Coronary artery (tissue), 2 donors: ENCODE measurements at regions not wholly inside any gene's neighbourhood (a gene's known extent, or its start where the extent isn't known, plus 50 kb on each side); places are given as distances from the start of the nearest gene placed in this dataset.
"Not testable (repeated sequence)": the region's sequence is repeated elsewhere in the genome, so short reads cannot be mapped to it uniquely, and the experiment has no call there.

ENCODE experiments used
- DNase-seq: peaks from one replicate; pipeline ENCODE4 v3.0.0-alpha.2; 2017; ENCODE audit warnings: low spot score
- H3K27ac ChIP-seq, 2 donors: fragments of 200-600 bp; sonication (generic); one replicate each; pipeline ENCODE4 v1.5.1; 2016 to 2019
- H3K4me3 ChIP-seq: fragments of 200-600 bp; sonication (generic); 2 replicates; pipeline ENCODE4 v1.5.1; 2016; ENCODE audit warnings: mild to moderate bottlenecking, moderate library complexity
- TF ChIP-seq, protein P1 (sequence below): fragments of 200-600 bp; sonication (generic); IDR thresholded peaks from one replicate; pipeline ENCODE4 v1.5.1; 2019; ENCODE audit warnings: antibody characterized with exemption

DNA sequence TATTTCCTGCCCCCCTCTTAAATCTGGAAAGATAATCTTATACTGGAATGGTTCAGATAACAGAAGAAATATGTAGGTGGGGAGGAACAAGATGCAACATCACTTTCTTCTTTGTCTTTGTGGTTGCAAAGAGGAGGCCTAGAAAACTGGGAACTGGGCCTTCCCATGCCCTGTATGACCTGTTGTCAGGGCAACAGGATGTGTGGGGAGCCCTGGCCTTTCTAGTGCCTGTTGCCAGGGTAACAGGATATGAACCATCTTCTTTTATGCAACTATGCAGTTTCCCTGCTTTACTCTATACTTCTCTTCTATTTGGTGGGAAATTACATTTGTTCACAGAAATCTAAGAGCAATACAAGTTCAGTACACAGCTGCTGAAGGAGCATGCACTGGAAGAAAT, 79.8 kb upstream of the PDE1A start:
- DNase-seq: no peak
- Histone ChIP-seq H3K4me3 (no peak overlapping the region), H3K27ac (no peak overlapping the region)
- TF ChIP-seq, protein P1, sequence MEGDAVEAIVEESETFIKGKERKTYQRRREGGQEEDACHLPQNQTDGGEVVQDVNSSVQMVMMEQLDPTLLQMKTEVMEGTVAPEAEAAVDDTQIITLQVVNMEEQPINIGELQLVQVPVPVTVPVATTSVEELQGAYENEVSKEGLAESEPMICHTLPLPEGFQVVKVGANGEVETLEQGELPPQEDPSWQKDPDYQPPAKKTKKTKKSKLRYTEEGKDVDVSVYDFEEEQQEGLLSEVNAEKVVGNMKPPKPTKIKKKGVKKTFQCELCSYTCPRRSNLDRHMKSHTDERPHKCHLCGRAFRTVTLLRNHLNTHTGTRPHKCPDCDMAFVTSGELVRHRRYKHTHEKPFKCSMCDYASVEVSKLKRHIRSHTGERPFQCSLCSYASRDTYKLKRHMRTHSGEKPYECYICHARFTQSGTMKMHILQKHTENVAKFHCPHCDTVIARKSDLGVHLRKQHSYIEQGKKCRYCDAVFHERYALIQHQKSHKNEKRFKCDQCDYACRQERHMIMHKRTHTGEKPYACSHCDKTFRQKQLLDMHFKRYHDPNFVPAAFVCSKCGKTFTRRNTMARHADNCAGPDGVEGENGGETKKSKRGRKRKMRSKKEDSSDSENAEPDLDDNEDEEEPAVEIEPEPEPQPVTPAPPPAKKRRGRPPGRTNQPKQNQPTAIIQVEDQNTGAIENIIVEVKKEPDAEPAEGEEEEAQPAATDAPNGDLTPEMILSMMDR: no peak

DNA sequence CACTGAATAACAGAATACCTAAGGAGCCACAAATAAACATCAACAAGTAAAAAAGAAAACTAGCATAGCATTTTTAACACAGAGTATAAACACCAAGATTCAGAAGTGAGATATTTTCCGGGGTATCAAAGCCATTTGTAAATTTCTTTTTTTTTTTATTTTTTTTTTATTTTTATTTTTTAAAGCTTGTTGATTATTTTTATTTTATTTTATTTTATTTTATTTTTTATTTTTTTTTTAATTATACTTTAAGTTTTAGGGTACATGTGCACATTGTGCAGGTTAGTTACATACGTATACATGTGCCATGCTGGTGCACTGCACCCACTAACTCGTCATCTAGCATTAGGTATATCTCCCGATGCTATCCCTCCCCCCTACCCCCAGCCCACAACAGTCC, 81.7 kb upstream of the PDE1A start:
- H3K27ac ChIP-seq, H3K4me3 ChIP-seq, DNase-seq: not testable (repeated sequence)

DNA sequence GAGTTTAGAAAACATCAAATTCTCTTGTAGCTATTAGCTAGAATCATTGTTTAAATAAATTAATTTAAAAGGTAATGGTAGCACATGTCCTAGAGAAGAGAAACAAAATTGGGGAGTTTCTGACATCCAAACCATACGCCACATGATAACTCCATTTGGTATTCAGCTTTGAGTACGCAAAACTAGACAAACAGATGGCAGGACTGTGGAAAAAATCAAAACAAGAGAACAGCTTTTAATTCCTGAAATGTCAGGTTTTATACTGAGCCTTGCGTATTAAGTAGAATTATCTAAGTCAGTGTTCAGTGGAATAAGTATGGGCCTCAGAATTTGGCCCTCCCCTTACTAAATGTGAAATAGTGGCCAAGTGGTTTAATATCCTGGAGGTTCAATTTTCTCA, 82.4 kb upstream of the PDE1A start:
- Histone ChIP-seq H3K4me3 (no peak overlapping the region), H3K27ac (no peak overlapping the region)
- no peak for DNase-seq
- TF ChIP-seq, protein P1: no peak

DNA sequence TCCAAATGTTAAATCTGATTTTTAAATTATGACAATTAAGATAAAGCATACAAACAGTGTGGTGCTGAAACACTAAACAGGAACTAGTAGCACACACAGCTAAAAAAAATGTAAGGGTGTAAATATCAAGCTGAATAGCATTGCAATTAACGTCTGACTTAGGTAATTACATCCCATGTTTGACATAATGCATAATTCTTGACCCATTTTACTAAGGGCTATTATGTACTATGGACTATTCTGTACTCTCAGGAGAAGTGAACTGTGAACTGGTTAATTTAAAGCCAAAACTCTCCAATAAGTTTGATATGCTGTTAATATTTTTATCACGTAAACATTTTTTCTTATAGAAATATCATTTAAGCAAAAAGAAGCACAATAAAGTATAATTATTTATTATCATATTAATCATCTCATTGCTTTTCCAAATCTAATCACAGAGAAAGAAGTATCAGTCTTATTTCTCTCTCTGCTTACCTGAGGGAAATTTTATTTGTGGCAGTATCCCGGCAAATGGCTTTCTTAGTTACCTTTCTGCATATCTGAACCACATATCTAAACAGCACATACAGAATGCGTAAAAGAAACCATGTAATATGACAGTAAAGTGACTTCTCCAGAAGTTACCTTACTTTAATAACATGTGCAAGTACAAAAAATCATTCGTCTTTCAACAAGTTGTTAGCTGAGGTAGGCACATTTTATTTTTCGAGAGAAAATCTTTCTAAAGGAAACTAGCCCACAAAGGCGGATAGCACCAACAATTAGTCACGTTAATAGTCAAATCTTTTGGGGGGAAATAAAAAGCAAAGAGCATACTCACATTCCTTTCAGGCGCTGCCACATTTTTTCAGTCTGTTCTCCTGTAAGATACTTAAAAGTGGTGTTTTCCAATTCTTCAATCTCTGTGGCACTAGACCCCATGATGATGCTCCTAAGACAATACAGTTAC, 94.9 kb upstream of the PDE1A start:
- Histone ChIP-seq H3K4me3 (no peak overlapping the region), H3K27ac (no peak overlapping the region)
- TF ChIP-seq, protein P1: no peak
- no peak for DNase-seq

DNA sequence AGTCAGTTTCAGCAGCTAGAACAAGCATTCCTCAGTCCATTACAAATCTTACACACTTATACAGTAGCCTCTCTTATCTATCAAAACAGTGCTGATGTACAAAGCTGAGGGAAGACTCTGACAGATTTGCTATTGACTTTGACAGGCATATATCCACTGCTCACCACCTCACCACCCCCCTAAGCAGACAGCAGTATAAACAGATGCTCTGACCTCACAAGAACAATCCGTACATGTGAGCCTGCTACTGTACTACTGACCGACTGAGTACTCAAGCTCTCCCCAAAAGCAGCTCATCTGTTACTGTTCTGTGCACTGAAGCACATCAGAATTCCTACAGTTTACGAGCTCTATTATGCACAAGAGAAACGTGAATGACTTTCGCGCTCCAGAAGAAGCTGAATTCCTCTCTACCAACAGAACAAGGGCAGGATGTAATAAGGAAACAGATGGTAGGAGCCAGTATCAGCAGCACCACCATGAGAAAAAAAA, 95.6 kb upstream of the PDE1A start:
- TF ChIP-seq, protein P1: no peak
- no peak overlapping the region for H3K27ac ChIP-seq
- DNase-seq: no peak
- peak overlapping the region; percentile 35 for H3K4me3 ChIP-seq

DNA sequence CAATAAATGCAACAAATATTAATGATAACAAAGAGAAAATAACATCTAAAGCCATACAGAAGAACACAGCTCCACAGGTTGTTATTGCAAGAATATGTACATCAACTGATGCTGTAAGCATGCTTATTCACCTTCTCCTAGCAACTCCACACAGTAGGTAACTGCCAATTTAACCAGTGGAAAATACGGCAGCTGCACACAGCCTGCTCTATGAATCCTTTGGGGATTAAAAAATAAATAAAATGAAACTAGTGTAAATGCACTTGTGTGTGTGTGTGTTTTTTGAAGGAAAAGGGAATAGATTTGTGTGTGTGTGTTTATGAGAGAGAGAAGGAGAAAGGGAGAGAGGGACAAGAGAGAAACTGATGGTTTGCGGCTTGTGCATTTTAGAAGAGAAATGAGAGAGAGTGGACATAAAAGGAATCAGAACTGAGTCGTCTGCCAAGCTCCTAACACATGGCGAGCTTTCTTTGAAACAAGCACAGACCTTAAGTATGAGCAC, 96.2 kb upstream of the PDE1A start:
- TF ChIP-seq, protein P1: no peak
- Histone ChIP-seq H3K27ac (no peak overlapping the region), H3K4me3 (peak overlapping the region; percentile 35)
- no peak for DNase-seq

DNA sequence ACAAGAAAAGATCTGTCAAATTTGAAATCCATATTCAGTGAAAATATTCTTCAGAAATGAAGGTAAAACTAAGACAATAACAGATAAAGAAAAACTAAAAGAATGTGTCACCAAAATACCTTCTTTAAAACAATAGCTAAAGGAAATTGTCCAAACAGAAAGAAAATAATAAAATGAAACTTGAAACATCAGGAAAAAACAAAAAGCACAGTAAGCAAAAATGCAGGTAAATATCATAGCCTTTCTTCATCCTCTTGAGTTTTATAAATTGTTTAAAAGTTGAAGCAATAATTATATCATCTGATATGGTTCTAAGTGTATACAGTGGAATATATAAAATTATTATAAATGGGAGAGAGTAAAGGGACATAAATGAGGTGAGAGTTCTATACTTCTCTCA, 103.8 kb upstream of the PDE1A start:
- Histone ChIP-seq H3K27ac (no peak overlapping the region), H3K4me3 (no peak overlapping the region)
- DNase-seq: no peak
- TF ChIP-seq, protein P1: no peak
